Activated CD4-positive, alpha-beta T cell treated with anti-CD3 and anti-CD28 coated beads for 36 hours (primary cell): ENCODE measurements at regions not wholly inside any gene's neighbourhood (a gene's known extent, or its start where the extent isn't known, plus 50 kb on each side); places are given as distances from the start of the nearest gene placed in this dataset.

ENCODE experiments used
- ATAC-seq: fragments of 200-7000 bp; cut with Tn5 transposase; one replicate; pipeline ENCODE4 v1.10.0; 2021; ENCODE audit warnings: mild to moderate bottlenecking, moderate library complexity
- CTCF ChIA-PET: fragments of 350-600 bp; sonication (Branson Sonifier 250); formaldehyde crosslinking; loops from one replicate; lab custom pipeline; 2021; ENCODE audit warnings: antibody characterized with exemption; lab: Charles Lee
- POLR2A ChIA-PET: fragments of 350-600 bp; sonication (Branson Sonifier 250); formaldehyde crosslinking; loops from one replicate; lab custom pipeline; 2021; ENCODE audit warnings: antibody characterized with exemption, inconsistent platforms; lab: Charles Lee
- DNase-seq: peaks from one replicate; pipeline ENCODE4 v3.0.0-alpha.2; 2020
- H3K27ac Mint-ChIP-seq: one replicate; pipeline ENCODE4 v1.8.0; 2021; ENCODE audit warnings: mixed read lengths
- H3K27me3 Mint-ChIP-seq: one replicate; pipeline ENCODE4 v1.8.0; 2021; ENCODE audit warnings: mixed read lengths
- H3K36me3 Mint-ChIP-seq: one replicate; pipeline ENCODE4 v1.8.0; 2021; ENCODE audit warnings: low read depth, mixed read lengths
- H3K4me1 Mint-ChIP-seq: one replicate; pipeline ENCODE4 v1.8.0; 2021; ENCODE audit warnings: mixed read lengths
- H3K4me3 Mint-ChIP-seq: one replicate; pipeline ENCODE4 v1.8.0; 2021; ENCODE audit warnings: mild to moderate bottlenecking, moderate library complexity, mixed read lengths
- H3K9me3 Mint-ChIP-seq: one replicate; pipeline ENCODE4 v1.8.0; 2021; ENCODE audit warnings: low read depth, mixed read lengths
- intact Hi-C, 2 experiments: fragments of 100-400 bp; cut with DNase I in 1 of 2; cut with micrococcal nuclease in 1 of 2; formaldehyde crosslinking; loops; one replicate each; pipeline versions ENCODE4 v1.14.2 to v1.15.1; 2022 to 2024; cut with DNase I, micrococcal nuclease

GRCh38 chr4:45345558-45345957, 619.2 kb upstream of the GNPDA2 start:
- Mint-ChIP-seq H3K36me3 (no peaks in the 10 kb centered on the region), H3K27me3 (no peaks in the 10 kb centered on the region), H3K27ac (no peak overlapping the region), H3K4me1 (no peaks in the 10 kb centered on the region), H3K4me3 (no peak overlapping the region), H3K9me3 (peaks cover 3% of the 10 kb centered on the region)
- POLR2A ChIA-PET = no interaction called here
- CTCF ChIA-PET = no interaction called here
- intact Hi-C loops = no loop called here
- DNase-seq (no peak), ATAC-seq (no peak)

GRCh38 chr4:45331802-45332201, 605.4 kb upstream of the GNPDA2 start:
- Mint-ChIP-seq H3K27me3 (no peaks in the 10 kb centered on the region), H3K4me1 (no peaks in the 10 kb centered on the region), H3K9me3 (peaks cover 11% of the 10 kb centered on the region), H3K27ac (no peak overlapping the region), H3K4me3 (no peak overlapping the region), H3K36me3 (no peaks in the 10 kb centered on the region)
- DNase-seq (no peak), ATAC-seq (no peak)
- intact Hi-C loops = no loop called here
- ChIA-PET CTCF (no interaction called here), POLR2A (no interaction called here)

GRCh38 chr4:45327544-45327943, 601.2 kb upstream of the GNPDA2 start:
- DNase-seq = no peak
- H3K36me3 Mint-ChIP-seq = no peaks in the 10 kb centered on the region
- ATAC-seq = no peak
- ChIA-PET CTCF (no interaction called here), POLR2A (no interaction called here)
- no peaks in the 10 kb centered on the region for H3K27me3 Mint-ChIP-seq
- no peaks in the 10 kb centered on the region for H3K4me1 Mint-ChIP-seq
- H3K27ac Mint-ChIP-seq = no peak overlapping the region
- intact Hi-C loops = no loop called here
- H3K4me3 Mint-ChIP-seq = no peak overlapping the region
- H3K9me3 Mint-ChIP-seq = peaks cover 16% of the 10 kb centered on the region

DNA sequence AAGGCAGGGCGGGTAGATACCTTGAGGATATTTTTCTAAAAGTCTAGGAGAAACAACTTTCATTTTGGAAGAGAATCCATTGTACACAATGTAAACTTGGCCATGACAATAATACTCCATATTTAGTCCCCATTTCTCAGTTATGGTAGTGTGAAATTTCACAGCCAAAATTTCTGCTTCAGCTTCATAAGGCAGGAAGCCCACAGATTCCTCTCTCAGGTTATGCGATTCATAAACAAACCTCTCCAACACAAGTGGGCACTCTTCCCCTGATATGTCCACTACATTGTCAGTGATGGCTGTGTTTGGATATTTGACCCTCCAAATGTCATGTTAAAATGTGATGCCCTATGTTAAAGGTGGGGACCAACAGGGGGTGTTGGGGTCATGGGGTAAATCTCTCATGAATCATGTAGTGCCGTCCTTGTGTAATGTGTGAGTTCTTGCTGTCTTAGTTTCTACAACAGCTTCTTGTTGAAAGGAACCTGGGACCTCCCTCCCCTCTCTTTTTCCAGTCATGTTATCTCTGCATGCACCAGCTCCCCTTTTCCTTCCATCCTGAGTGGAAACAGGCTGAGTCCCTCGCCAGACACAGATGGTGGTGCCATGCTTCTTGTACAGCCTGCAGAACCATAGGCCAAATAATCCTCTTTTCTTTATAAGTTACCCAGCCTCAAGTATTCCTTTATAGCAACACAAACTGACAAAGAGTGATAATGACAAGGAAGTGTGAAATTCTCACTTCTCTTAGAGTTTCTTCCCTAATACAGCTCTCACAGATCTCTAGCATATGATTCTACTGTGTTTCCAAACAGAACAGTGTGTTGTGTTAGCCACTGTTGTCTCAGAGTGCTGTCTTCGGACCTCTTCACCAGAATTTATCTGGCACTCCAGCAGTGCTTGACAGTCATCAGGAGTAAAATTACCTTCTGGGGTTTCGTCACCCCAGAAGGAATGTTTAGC, 598.4 kb upstream of the GNPDA2 start:
- Mint-ChIP-seq H3K9me3 (peaks cover 6% of the 10 kb centered on the region), H3K27me3 (no peaks in the 10 kb centered on the region), H3K4me3 (no peak overlapping the region), H3K4me1 (no peaks in the 10 kb centered on the region), H3K36me3 (no peaks in the 10 kb centered on the region), H3K27ac (no peak overlapping the region)
- intact Hi-C loops = no loop called here
- ChIA-PET POLR2A (no interaction called here), CTCF (interaction anchor here (0.6 kb wide), 2 partner anchors 822 to 888 kb away, joined by 3 read pairs; no protein-coding TSS in a partner anchor)
- no peak for DNase-seq
- ATAC-seq = no peak

DNA sequence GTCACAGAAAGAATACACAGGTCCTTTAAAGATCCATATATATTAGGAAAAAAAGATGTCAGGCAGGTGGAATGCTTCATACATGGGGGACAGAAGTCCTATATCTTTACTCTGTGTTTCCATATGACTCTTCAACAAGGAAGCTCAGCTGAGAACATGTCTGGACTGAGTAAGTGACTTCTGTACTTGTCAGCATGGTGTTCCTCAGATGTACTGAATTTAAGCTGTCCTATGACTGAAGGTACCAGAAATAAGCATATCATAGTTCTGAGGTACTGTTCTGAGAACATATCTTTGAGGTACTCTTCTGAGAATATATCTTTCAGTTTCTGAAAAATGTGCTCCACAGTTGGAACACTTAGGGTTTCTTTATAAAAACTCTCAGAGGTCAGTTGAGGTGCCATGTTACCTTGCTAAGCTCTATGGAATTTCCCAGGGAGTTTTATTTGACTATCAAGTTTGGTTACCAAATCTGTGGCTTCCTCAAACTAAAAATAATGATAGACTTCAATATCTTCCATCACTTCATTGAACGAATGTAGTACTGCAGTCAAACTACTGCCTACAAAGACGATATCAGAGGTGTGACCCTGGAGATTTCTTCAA, 597.2 kb upstream of the GNPDA2 start:
- ChIA-PET POLR2A (no interaction called here), CTCF (no interaction called here)
- Mint-ChIP-seq H3K36me3 (no peaks in the 10 kb centered on the region), H3K27ac (no peak overlapping the region), H3K4me3 (no peak overlapping the region), H3K9me3 (peaks cover 6% of the 10 kb centered on the region), H3K4me1 (no peaks in the 10 kb centered on the region), H3K27me3 (no peaks in the 10 kb centered on the region)
- ATAC-seq (no peak), DNase-seq (no peak)
- intact Hi-C loops = no loop called here

- no peak overlapping the region for H3K4me3 Mint-ChIP-seq
- ChIA-PET CTCF (no interaction called here), POLR2A (no interaction called here)
- H3K27me3 Mint-ChIP-seq = no peaks in the 10 kb centered on the region
- H3K4me1 Mint-ChIP-seq = no peaks in the 10 kb centered on the region
- no peak for DNase-seq
- ATAC-seq = no peak
- H3K36me3 Mint-ChIP-seq = no peaks in the 10 kb centered on the region
- intact Hi-C loops = no loop called here
- H3K27ac Mint-ChIP-seq = no peak overlapping the region
- peaks cover 13% of the 10 kb centered on the region for H3K9me3 Mint-ChIP-seq
These were observed 591.4 kb upstream of the GNPDA2 start for GRCh38 chr4:45317739-45318138.

- POLR2A ChIA-PET = no interaction called here
- DNase-seq (no peak), ATAC-seq (no peak)
- intact Hi-C loops = no loop called here
- no peak overlapping the region for H3K27ac Mint-ChIP-seq
- peaks cover 13% of the 10 kb centered on the region for H3K9me3 Mint-ChIP-seq
- H3K27me3 Mint-ChIP-seq = no peaks in the 10 kb centered on the region
- H3K36me3 Mint-ChIP-seq = no peaks in the 10 kb centered on the region
- no peak overlapping the region for H3K4me3 Mint-ChIP-seq
- no peaks in the 10 kb centered on the region for H3K4me1 Mint-ChIP-seq
- CTCF ChIA-PET = no interaction called here
These were observed 590.9 kb upstream of the GNPDA2 start for GRCh38 chr4:45317276-45317675.

DNA sequence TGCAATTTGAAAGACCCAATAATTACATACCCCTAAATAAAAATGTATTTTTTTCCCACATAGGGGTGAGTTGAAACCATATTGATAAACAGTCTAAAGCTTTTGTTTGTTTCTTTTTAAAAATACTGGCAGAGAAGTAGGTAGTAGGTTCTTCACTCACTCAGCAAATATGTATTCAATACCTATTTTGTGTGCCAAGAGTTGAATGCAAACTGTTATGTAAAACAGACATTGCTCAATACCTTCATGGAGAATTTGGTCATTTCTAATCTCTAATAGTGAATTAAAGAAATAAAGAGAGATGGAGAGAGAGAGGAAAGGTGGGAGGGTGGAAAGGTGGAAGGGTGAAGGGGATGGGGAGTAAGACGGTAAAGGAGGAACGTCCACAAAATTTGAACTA, 589.9 kb upstream of the GNPDA2 start:
- peaks cover 13% of the 10 kb centered on the region for H3K9me3 Mint-ChIP-seq
- DNase-seq = no peak
- no peak for ATAC-seq
- H3K4me1 Mint-ChIP-seq = no peaks in the 10 kb centered on the region
- no peak overlapping the region for H3K4me3 Mint-ChIP-seq
- ChIA-PET POLR2A (no interaction called here), CTCF (no interaction called here)
- H3K27ac Mint-ChIP-seq = no peak overlapping the region
- H3K36me3 Mint-ChIP-seq = no peaks in the 10 kb centered on the region
- H3K27me3 Mint-ChIP-seq = no peaks in the 10 kb centered on the region
- intact Hi-C loops = no loop called here

GRCh38 chr4:45302828-45303227, 576.5 kb upstream of the GNPDA2 start:
- H3K36me3 Mint-ChIP-seq = no peaks in the 10 kb centered on the region
- H3K27ac Mint-ChIP-seq = no peak overlapping the region
- no peak overlapping the region for H3K4me3 Mint-ChIP-seq
- H3K27me3 Mint-ChIP-seq = no peaks in the 10 kb centered on the region
- CTCF ChIA-PET = no interaction called here
- no peak for DNase-seq
- ATAC-seq = no peak
- H3K9me3 Mint-ChIP-seq = no peaks in the 10 kb centered on the region
- no peaks in the 10 kb centered on the region for H3K4me1 Mint-ChIP-seq
- POLR2A ChIA-PET = no interaction called here
- intact Hi-C loops = no loop called here

GRCh38 chr4:45294464-45294863, 568.1 kb upstream of the GNPDA2 start:
- no peaks in the 10 kb centered on the region for H3K27me3 Mint-ChIP-seq
- no peak overlapping the region for H3K27ac Mint-ChIP-seq
- ChIA-PET POLR2A (no interaction called here), CTCF (no interaction called here)
- no peaks in the 10 kb centered on the region for H3K36me3 Mint-ChIP-seq
- no peak overlapping the region for H3K4me3 Mint-ChIP-seq
- H3K4me1 Mint-ChIP-seq = no peaks in the 10 kb centered on the region
- intact Hi-C loops = no loop called here
- ATAC-seq (no peak), DNase-seq (no peak)
- H3K9me3 Mint-ChIP-seq = peaks cover 21% of the 10 kb centered on the region

- Mint-ChIP-seq H3K4me1 (no peaks in the 10 kb centered on the region), H3K4me3 (no peak overlapping the region), H3K27ac (no peak overlapping the region), H3K9me3 (peaks cover 21% of the 10 kb centered on the region), H3K27me3 (no peaks in the 10 kb centered on the region), H3K36me3 (no peaks in the 10 kb centered on the region)
- intact Hi-C loops = no loop called here
- POLR2A ChIA-PET = no interaction called here
- DNase-seq (no peak), ATAC-seq (no peak)
- CTCF ChIA-PET = no interaction called here
These were observed 567.0 kb upstream of the GNPDA2 start for GRCh38 chr4:45293335-45293734.

DNA sequence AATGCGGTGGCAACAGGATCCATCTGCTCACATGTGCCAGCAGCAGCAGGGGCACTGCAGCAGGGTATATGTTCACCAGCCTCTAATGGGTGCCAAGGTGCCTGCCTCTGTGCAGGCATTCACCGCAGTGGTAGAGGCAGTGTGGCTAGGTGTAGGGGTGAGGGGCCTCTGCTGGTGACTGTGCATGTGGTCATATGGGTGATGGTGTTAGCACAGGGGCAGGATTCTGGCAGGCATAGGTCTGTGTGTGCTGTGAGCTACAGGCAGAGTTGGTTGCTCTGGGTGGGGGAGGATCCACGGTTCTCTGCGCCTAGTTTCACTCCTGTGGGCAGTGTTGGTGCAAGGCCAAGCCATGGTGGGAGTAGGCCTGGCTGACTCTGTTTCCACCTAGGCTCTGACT, 566.5 kb upstream of the GNPDA2 start:
- DNase-seq (no peak), ATAC-seq (no peak)
- H3K36me3 Mint-ChIP-seq = no peaks in the 10 kb centered on the region
- H3K4me1 Mint-ChIP-seq = no peaks in the 10 kb centered on the region
- CTCF ChIA-PET = no interaction called here
- no peaks in the 10 kb centered on the region for H3K27me3 Mint-ChIP-seq
- H3K27ac Mint-ChIP-seq = no peak overlapping the region
- no peak overlapping the region for H3K4me3 Mint-ChIP-seq
- POLR2A ChIA-PET = no interaction called here
- intact Hi-C loops = no loop called here
- H3K9me3 Mint-ChIP-seq = peaks cover 21% of the 10 kb centered on the region
